K562 (cell line): ENCODE measurements at regions not wholly inside any gene's neighbourhood (a gene's known extent, or its start where the extent isn't known, plus 50 kb on each side); places are given as distances from the start of the nearest gene placed in this dataset.

Experiments
- ARNT ChIP-seq, 2 experiments: fragments of 450-650 bp; IDR thresholded peaks; 2 replicates each; pipeline ENCODE4 v1.6.1; 2016; ENCODE audit warnings: mild to moderate bottlenecking in 1 of 2
- NR1H2 ChIP-seq: sonication (generic); formaldehyde crosslinking; IDR thresholded peaks from 2 replicates; pipeline ENCODE4 v1.4.0; 2020; ENCODE audit warnings: mild to moderate bottlenecking, missing genetic modification reagents
- NRF1 ChIP-seq, 2 experiments: fragments of 450-650 bp; IDR thresholded peaks in 1 of 2; conservative IDR thresholded peaks in 1 of 2; 2 replicates each; pipeline ENCODE4 v1.6.1; 2014; ENCODE audit warnings: mild to moderate bottlenecking in 2 of 2
- PHB2 ChIP-seq: fragments of 450-650 bp; IDR thresholded peaks from 2 replicates; pipeline ENCODE4 v1.6.1; 2017; ENCODE audit warnings: low read depth
- POLR2A ChIP-seq: fragments of 450-650 bp; conservative IDR thresholded peaks from 2 replicates; pipeline ENCODE4 v1.6.1; 2016
- TAF1 ChIP-seq: IDR thresholded peaks from 2 replicates; pipeline ENCODE4 v1.6.1; 2011; ENCODE audit warnings: mild to moderate bottlenecking, low read length, moderate library complexity; ENCODE audit not compliant: insufficient read depth, control insufficient read depth, severe bottlenecking; ENCODE audit errors: extremely low read depth
- ZBTB7A ChIP-seq: IDR thresholded peaks from 2 replicates; pipeline ENCODE4 v1.6.1; 2011; ENCODE audit warnings: low read depth, mild to moderate bottlenecking, low read length, moderate library complexity, borderline replicate concordance; ENCODE audit not compliant: control insufficient read depth
- ZFP36 ChIP-seq: fragments of 150-350 bp; IDR thresholded peaks from 2 replicates; pipeline ENCODE4 v1.6.1; 2018; ENCODE audit warnings: low read length, low read depth; ENCODE audit not compliant: partially characterized antibody
- TF ChIP-seq, protein P1 (sequence below), 3 experiments: IDR thresholded peaks in 2 of 3; conservative IDR thresholded peaks in 1 of 3; 2 replicates each; pipeline ENCODE4 v1.5.1; 2011 to 2012; ENCODE audit warnings: low read length in 3 of 3, mild to moderate bottlenecking in 3 of 3, control low read depth in 2 of 3, improper control_type of control experiment in 1 of 3, inconsistent platforms in 1 of 3, low read depth in 1 of 3, mixed read lengths in 1 of 3, moderate library complexity in 1 of 3; ENCODE audit not compliant: insufficient read depth in 2 of 3
- TF ChIP-seq, protein P2 (sequence below): fragments of 250-450 bp; sonication (Bioruptor Pico); IDR thresholded peaks from 2 replicates; pipeline ENCODE4 v1.5.0; 2021
- TF ChIP-seq, protein P3 (sequence below): IDR thresholded peaks from 2 replicates; pipeline ENCODE4 v1.6.1; 2012; ENCODE audit warnings: low read depth, low read length, improper control_type of control experiment, borderline replicate concordance

DNA sequence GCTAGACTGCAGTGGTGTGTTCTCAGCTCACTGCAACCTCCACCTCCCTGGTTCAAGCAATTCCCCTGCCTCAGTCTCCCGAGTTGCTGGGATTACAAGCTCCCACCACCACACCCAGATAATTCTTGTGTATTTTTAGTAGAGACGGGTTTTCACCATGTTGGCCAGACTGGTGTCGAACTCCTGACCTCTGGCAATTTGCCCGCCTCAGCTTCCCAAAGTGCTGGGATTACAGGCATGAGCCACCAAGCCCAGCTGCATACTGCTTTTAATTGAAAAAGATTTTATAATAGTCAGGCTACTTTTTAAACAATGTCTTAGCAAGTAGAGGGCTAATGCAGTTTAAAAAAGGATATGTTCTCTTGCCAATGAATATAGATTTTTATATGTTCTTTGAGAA is 668.9 kb downstream of the SLC6A15 start:
- TF ChIP-seq ZBTB7A: no peak
- no peak for TF ChIP-seq POLR2A
- TF ChIP-seq, protein P1, sequence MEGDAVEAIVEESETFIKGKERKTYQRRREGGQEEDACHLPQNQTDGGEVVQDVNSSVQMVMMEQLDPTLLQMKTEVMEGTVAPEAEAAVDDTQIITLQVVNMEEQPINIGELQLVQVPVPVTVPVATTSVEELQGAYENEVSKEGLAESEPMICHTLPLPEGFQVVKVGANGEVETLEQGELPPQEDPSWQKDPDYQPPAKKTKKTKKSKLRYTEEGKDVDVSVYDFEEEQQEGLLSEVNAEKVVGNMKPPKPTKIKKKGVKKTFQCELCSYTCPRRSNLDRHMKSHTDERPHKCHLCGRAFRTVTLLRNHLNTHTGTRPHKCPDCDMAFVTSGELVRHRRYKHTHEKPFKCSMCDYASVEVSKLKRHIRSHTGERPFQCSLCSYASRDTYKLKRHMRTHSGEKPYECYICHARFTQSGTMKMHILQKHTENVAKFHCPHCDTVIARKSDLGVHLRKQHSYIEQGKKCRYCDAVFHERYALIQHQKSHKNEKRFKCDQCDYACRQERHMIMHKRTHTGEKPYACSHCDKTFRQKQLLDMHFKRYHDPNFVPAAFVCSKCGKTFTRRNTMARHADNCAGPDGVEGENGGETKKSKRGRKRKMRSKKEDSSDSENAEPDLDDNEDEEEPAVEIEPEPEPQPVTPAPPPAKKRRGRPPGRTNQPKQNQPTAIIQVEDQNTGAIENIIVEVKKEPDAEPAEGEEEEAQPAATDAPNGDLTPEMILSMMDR (IDR thresholded peaks at IDR 0.05 in 2 of 3, conservative IDR thresholded peaks at IDR 0.05 in 1 of 3; ENCODE audit: insufficient read depth in 2 of 3, low read depth in 1 of 3, low read length in 3 of 3): no peak
- no peak for TF ChIP-seq PHB2
- TF ChIP-seq ZFP36: no peak
- no peak for TF ChIP-seq NR1H2 (CRISPR knock-in tag)
- TF ChIP-seq, protein P2, sequence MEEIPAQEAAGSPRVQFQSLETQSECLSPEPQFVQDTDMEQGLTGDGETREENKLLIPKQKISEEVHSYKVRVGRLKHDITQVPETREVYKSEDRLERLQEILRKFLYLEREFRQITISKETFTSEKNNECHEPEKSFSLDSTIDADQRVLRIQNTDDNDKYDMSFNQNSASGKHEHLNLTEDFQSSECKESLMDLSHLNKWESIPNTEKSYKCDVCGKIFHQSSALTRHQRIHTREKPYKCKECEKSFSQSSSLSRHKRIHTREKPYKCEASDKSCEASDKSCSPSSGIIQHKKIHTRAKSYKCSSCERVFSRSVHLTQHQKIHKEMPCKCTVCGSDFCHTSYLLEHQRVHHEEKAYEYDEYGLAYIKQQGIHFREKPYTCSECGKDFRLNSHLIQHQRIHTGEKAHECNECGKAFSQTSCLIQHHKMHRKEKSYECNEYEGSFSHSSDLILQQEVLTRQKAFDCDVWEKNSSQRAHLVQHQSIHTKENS (CRISPR knock-in tag): no peak
- TF ChIP-seq ARNT (IDR thresholded peaks at IDR 0.05): no peak
- TF ChIP-seq, protein P3, sequence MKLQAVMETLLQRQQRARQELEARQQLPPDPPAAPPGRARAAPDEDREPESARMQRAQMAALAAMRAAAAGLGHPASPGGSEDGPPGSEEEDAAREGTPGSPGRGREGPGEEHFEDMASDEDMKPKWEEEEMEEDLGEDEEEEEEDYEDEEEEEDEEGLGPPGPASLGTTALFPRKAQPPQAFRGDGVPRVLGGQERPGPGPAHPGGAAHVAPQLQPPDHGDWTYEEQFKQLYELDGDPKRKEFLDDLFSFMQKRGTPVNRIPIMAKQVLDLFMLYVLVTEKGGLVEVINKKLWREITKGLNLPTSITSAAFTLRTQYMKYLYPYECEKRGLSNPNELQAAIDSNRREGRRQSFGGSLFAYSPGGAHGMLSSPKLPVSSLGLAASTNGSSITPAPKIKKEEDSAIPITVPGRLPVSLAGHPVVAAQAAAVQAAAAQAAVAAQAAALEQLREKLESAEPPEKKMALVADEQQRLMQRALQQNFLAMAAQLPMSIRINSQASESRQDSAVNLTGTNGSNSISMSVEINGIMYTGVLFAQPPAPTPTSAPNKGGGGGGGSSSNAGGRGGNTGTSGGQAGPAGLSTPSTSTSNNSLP: no peak
- TF ChIP-seq NRF1 (conservative IDR thresholded peaks at IDR 0.05 in 1 of 2, IDR thresholded peaks at IDR 0.05 in 1 of 2): no peak
- no peak for TF ChIP-seq TAF1
